ENCODE measurements at regions not wholly inside any gene's neighbourhood (a gene's known extent, or its start where the extent isn't known, plus 50 kb on each side); places are given as distances from the start of the nearest gene placed in this dataset.
"Not testable (repeated sequence)": the region's sequence is repeated elsewhere in the genome, so short reads cannot be mapped to it uniquely, and the experiment has no call there.

DNA sequence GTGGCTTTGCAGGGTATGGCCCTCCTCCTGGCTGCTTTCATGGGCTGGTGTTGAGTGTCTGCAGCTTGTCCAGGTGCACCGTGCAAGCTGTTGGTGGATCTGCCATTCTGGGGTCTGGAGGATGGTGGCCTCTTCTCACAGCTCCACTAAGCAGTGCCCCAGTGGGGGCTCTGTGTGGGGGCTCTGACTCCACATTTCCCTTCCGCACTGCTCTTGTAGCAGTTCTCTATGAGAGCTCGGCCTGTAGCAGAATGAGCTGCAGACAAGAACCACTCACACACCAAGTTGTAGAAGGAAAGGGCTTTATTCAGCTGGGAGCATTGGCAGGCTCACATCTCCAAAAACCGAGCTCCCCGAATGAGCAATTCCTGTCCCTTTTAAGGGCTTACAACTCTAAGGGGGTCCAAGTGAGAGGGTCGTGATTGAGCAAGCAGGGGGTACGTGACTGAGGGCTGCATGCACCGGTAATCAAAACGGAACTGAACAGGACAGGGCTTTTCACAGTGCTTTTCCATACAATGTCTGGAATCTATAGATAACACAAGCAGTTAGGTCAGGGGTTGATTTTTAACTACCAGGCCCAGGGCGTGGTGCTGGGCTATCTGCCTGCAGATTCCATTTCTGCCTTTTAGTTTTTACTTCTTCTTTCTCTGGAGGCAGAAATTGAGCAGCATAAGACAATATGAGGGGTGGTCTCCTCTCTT is 169.4 kb downstream of the MAIP1 start:
- H3K27me3 Mint-ChIP-seq; H3K4me1 Mint-ChIP-seq; ATAC-seq (ENCODE audit: low read depth in 2 of 2); H3K4me3 Mint-ChIP-seq; H3K27ac Mint-ChIP-seq; DNase-seq; H3K36me3 Mint-ChIP-seq; H3K9me3 Mint-ChIP-seq: not testable (repeated sequence)

- Mint-ChIP-seq H3K36me3 (no peaks in the 10 kb centered on the region), H3K4me1 (no peaks in the 10 kb centered on the region), H3K9me3 (peaks cover 0 to 9% (median 6%) of the 10 kb centered on the region in 7 donors), H3K27ac (no peak overlapping the region), H3K27me3 (no peaks in the 10 kb centered on the region), H3K4me3 (no peak overlapping the region)
- no peak for ATAC-seq (ENCODE audit: low read depth in 2 of 2)
- DNase-seq = no peak
These were observed 170.3 kb downstream of the MAIP1 start for GRCh38 chr2:200125444-200126284.

DNA sequence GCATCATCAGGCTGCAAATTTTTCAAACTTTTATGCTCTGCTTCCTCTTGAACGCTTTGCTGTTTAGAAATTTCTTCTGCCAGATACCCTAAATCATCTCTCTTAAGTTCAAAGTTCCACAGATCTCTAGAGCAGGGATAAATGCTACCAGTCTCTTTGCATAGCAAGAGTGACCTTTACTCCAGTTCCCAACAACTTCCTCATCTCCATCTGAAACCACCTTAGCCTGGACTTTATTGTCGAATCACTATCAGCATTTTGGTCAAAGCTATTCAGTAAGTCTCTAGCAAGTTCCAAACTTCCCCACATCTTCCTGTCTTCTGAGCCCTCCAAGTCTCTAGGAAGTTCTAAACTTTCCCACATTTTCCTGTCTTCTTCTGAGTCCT is 170.9 kb downstream of the MAIP1 start:
- not testable (repeated sequence) for H3K27ac Mint-ChIP-seq; H3K4me1 Mint-ChIP-seq; H3K4me3 Mint-ChIP-seq; DNase-seq; H3K9me3 Mint-ChIP-seq; ATAC-seq (ENCODE audit: low read depth in 2 of 2); H3K27me3 Mint-ChIP-seq; H3K36me3 Mint-ChIP-seq

GRCh38 chr2:200126680-200127079 is 171.3 kb downstream of the MAIP1 start:
- ATAC-seq (ENCODE audit: low read depth in 2 of 2); H3K27ac Mint-ChIP-seq; DNase-seq; H3K9me3 Mint-ChIP-seq; H3K4me3 Mint-ChIP-seq; H3K27me3 Mint-ChIP-seq; H3K36me3 Mint-ChIP-seq; H3K4me1 Mint-ChIP-seq: not testable (repeated sequence)

DNA sequence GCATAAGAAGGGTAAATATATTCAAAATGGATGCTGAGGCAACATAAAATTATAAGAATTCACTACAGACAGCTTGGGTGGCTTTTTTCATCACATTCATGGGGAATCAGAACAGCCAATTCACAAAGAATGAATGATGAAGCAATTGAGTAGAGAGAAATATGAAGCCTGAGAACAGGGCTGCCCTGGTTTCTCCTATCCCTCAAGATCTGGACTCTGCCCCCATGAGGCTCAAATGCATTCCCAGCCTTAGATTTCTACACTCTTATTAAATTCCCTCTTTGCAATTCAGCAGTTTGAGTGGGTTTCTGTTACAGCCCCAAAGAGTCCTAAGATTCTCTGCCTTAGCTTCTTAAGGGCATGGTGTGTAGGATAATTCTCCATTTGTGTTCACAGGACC is 172.5 kb downstream of the MAIP1 start:
- no peak overlapping the region for H3K27ac Mint-ChIP-seq
- H3K27me3 Mint-ChIP-seq = peaks cover 0 to 7% (median 4%) of the 10 kb centered on the region in 3 donors
- no peaks in the 10 kb centered on the region for H3K36me3 Mint-ChIP-seq
- no peaks in the 10 kb centered on the region for H3K4me1 Mint-ChIP-seq
- peaks cover 0 to 8% (median 6%) of the 10 kb centered on the region in 7 donors for H3K9me3 Mint-ChIP-seq
- DNase-seq (no peak), ATAC-seq (ENCODE audit: low read depth in 2 of 2) (no peak)
- no peak overlapping the region for H3K4me3 Mint-ChIP-seq

DNA sequence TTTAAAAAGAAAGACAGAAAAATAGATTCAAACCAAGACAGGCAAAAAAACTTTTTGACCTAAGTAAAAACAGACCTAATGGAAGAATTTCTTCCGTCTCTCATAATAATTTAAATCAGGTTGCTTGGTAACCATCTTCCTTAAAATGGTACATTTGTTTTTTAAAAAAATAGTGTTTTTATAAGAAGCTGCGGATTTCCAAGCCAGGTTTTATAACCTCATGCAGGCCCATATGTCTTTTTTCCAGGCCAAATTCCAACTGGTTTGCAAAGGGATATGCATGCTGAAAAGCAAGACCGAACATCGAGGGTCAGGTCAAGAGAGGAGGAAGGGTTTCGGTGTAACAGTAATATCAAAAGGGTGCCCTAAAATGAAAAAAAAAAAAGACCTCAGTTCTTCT is 172.9 kb downstream of the MAIP1 start:
- peaks cover 0 to 7% (median 4%) of the 10 kb centered on the region in 3 donors for H3K27me3 Mint-ChIP-seq
- ATAC-seq (ENCODE audit: low read depth in 2 of 2) (no peak), DNase-seq (no peak)
- no peaks in the 10 kb centered on the region for H3K36me3 Mint-ChIP-seq
- no peak overlapping the region for H3K4me3 Mint-ChIP-seq
- no peaks in the 10 kb centered on the region for H3K4me1 Mint-ChIP-seq
- H3K27ac Mint-ChIP-seq = no peak overlapping the region
- peaks cover 0 to 8% (median 5%) of the 10 kb centered on the region in 7 donors for H3K9me3 Mint-ChIP-seq

- H3K4me1 Mint-ChIP-seq = no peaks in the 10 kb centered on the region
- H3K9me3 Mint-ChIP-seq = peaks cover 0 to 8% (median 2%) of the 10 kb centered on the region in 7 donors
- no peaks in the 10 kb centered on the region for H3K36me3 Mint-ChIP-seq
- H3K4me3 Mint-ChIP-seq = no peak overlapping the region
- ATAC-seq (ENCODE audit: low read depth in 2 of 2) (no peak), DNase-seq (no peak)
- H3K27ac Mint-ChIP-seq = no peak overlapping the region
- H3K27me3 Mint-ChIP-seq = peaks cover 0 to 7% (median 4%) of the 10 kb centered on the region in 3 donors
These were observed 174.5 kb downstream of the MAIP1 start for GRCh38 chr2:200129721-200130462.

GRCh38 chr2:200130762-200131166 is 175.4 kb downstream of the MAIP1 start:
- no peak for DNase-seq

DNA sequence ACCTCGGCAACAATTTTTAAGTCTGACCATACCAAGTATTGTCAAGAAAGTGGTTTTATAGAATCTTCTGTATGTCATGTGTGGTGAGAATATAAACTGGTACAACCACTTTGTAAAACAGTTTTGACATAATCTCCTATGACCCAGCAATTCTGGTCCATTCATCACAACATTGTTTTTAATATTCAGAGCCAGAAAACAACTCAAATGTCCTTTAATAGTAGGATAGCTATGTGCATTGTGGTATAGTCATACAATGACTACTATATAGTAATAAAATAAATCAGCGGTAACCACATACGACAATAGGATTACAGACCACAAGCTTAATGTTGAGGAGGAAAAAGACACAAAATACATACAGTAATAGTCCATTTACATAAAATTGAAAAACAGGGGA is 175.2 kb upstream of the SPATS2L start:
- H3K4me3 Mint-ChIP-seq = no peak overlapping the region
- peaks cover 0 to 9% (median 2%) of the 10 kb centered on the region in 7 donors for H3K9me3 Mint-ChIP-seq
- no peak for DNase-seq
- no peak for ATAC-seq (ENCODE audit: low read depth in 2 of 2)
- H3K27me3 Mint-ChIP-seq = peaks cover 0 to 7% (median 4%) of the 10 kb centered on the region in 3 donors
- no peaks in the 10 kb centered on the region for H3K36me3 Mint-ChIP-seq
- H3K4me1 Mint-ChIP-seq = no peaks in the 10 kb centered on the region
- H3K27ac Mint-ChIP-seq = no peak overlapping the region

More at GRCh38 chr2:200130762-200131166, 175.4 kb downstream of the MAIP1 start:
- Mint-ChIP-seq H3K27ac (no peak overlapping the region), H3K27me3 (peaks cover 0 to 7% (median 4%) of the 10 kb centered on the region in 3 donors), H3K36me3 (no peaks in the 10 kb centered on the region), H3K4me3 (no peak overlapping the region), H3K4me1 (no peaks in the 10 kb centered on the region), H3K9me3 (peaks cover 0 to 10% (median 2%) of the 10 kb centered on the region in 7 donors)
- ATAC-seq (ENCODE audit: low read depth in 2 of 2) = no peak

DNA sequence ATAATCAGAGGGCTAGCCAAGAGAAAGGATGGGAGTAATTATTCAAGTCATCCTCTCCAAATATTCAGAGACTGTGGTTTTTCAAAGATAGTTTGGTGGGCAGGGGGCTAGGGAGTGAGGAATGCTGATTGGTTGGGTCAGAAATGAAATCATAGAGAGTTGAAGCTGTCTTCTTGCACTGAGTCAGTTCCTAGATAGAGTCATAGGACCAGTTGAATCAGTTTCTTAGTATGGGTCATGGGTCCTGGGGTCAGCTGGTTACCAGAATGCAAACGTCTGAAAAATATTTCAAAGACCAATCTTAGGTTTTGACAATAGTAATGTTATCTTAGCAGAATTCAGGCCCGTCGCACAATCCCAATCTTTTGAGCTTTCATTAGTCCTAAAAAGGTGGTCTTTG is 171.4 kb upstream of the SPATS2L start:
- peaks cover 0 to 7% (median 4%) of the 10 kb centered on the region in 3 donors for H3K27me3 Mint-ChIP-seq
- DNase-seq = no peak
- no peak for ATAC-seq (ENCODE audit: low read depth in 2 of 2)
- H3K4me3 Mint-ChIP-seq = no peak overlapping the region
- no peak overlapping the region for H3K27ac Mint-ChIP-seq
- no peaks in the 10 kb centered on the region for H3K4me1 Mint-ChIP-seq
- H3K36me3 Mint-ChIP-seq = no peaks in the 10 kb centered on the region
- peaks cover 0 to 4% (median 0%) of the 10 kb centered on the region in 7 donors for H3K9me3 Mint-ChIP-seq

DNA sequence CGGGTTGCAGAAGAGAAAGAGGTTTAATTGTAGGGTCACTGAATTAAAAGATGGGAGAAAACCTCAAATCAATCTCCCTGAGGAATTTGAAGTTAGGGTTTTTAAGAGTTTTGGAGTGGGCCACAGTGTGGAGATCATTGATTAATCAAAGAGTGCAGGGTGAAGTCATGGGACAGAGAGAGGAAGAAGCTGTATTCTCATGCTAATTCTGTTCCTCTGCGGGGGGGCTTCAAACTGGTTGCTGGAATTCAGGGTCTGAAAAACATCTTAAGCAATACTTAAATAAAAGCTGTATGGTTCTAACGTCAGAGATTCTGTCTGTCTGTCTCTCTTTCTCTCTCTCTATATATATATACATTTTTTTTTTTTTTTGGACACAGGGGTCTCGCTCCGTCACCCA is 169.8 kb upstream of the SPATS2L start:
- peaks cover 0 to 4% (median 4%) of the 10 kb centered on the region in 3 donors for H3K27me3 Mint-ChIP-seq
- no peak overlapping the region for H3K27ac Mint-ChIP-seq
- H3K4me3 Mint-ChIP-seq = no peak overlapping the region
- H3K36me3 Mint-ChIP-seq = no peaks in the 10 kb centered on the region
- DNase-seq (no peak), ATAC-seq (ENCODE audit: low read depth in 2 of 2) (no peak)
- peaks cover 0 to 4% (median 0%) of the 10 kb centered on the region in 7 donors for H3K9me3 Mint-ChIP-seq
- no peaks in the 10 kb centered on the region for H3K4me1 Mint-ChIP-seq

GRCh38 chr2:200137271-200137670 is 169.2 kb upstream of the SPATS2L start:
- Mint-ChIP-seq H3K27me3 (no peaks in the 10 kb centered on the region), H3K27ac (no peak overlapping the region), H3K4me3 (no peak overlapping the region), H3K4me1 (no peaks in the 10 kb centered on the region), H3K9me3 (peaks cover 0 to 4% (median 0%) of the 10 kb centered on the region in 7 donors), H3K36me3 (no peaks in the 10 kb centered on the region)
- no peak for DNase-seq
- no peak for ATAC-seq (ENCODE audit: low read depth in 2 of 2)

- Mint-ChIP-seq H3K9me3 (peaks cover 0 to 4% (median 0%) of the 10 kb centered on the region in 7 donors), H3K36me3 (no peaks in the 10 kb centered on the region), H3K4me1 (no peaks in the 10 kb centered on the region), H3K27ac (no peak overlapping the region), H3K27me3 (no peaks in the 10 kb centered on the region), H3K4me3 (no peak overlapping the region)
- no peak for ATAC-seq (ENCODE audit: low read depth in 2 of 2)
- DNase-seq = no peak
These were observed 168.8 kb upstream of the SPATS2L start for GRCh38 chr2:200137691-200138090.

Measured in naive B cell (primary cell).